ENCODE measurements at regions not wholly inside any gene's neighbourhood (a gene's known extent, or its start where the extent isn't known, plus 50 kb on each side); places are given as distances from the start of the nearest gene placed in this dataset.

DNA sequence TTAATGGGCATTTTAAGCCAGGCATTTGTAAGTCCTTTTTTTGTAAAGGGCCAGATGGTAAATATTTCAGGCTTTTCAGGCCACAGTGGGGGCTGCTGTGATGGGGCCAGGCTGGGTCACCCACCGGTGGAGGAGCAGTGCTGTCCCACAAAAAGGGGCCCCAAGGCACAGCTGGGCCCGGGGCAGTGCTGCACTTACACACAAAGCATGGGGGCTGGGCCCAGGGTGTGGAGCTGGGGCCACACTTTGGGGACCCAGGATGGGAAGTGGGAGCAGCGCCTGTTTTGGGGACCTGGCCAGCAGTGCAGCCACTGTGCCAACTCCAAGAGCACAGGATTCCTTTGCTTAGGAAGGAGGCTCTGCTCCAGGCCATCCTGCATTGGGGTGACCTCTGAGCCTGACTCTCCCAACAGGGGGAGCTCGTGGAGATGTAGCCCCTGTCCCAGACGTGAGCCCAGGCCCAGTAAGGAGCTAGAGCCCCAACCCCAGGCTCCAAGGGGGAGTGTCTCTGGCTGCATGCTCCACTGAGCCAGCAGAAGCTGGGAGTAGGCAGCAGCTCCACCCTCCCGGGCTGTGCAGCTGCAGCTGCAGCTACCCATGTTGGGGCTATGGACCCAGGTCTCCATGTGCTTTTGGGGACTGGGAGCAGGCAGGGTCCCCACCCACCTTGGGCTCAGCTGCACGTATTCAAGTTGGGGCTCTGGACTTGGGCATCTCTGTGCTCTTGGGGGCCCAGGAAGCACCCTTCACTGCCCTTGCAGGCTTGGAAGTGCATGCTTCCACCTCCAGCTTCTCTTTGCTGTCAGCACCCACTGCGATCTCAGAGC lies 1036.5 kb upstream of the CNTNAP5 start:
- FAIRE-seq (no peak), DNase-seq (ENCODE audit: insufficient read length, low spot score) (no peak)

DNA sequence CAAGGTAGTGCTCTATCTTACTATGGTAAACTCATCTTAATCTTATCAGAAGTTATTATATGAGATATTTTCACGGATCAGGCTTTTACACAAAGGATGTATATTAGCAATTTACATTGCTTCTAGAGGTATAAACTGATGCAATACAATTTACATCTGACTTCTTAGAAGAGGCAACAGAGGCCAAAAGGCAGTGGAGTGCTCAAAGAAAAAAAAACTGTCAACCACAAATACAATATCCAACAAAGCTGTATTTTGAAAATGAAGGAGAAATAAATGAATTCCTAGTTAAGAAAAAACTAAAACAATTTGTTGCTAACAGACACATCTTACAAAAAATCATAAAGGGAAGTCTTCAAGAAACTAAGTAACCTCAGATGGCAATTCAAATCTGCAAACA lies 1031.5 kb upstream of the CNTNAP5 start:
- no peak for DNase-seq (ENCODE audit: insufficient read length, low spot score)
- FAIRE-seq: no peak

DNA sequence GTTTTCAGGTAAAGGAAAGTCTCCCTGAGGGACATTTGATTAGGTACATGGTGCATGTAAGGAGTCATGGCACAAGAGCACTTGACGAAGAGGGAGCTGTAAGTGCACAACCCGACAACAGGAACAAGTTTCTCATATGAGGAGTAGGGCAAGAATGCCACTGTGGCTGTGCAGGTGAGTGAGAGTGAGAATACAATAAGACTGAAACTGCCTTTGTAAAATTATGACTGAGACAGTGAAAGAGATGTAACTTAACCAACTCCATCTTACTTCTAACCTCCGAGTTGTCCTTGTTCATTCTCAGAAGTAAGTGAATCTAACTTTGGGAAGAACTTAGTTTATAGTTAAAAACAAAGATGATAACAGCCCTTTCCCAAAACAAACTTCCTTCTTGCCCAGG lies 1025.8 kb upstream of the CNTNAP5 start:
- no peak for DNase-seq (ENCODE audit: insufficient read length, low spot score)
- FAIRE-seq: no peak

DNA sequence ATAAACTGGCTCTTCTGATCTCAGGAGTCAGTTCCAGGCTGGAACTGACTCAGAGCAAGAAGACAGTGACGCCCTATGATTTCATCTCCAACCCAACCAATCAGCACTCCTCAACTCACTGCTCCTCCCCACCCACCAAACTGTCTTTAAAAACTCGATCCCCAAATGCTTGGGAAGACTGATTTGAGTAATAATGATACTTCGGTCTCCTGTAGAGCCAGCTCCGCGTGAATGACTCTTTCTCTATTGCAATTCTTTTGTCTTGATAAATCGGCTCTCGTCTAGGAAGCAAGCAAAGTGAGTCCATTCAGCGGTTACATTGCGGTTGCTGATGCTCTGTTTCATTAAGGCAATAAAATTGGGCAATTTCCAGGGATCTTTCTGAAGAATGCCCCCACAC lies 1025.3 kb upstream of the CNTNAP5 start:
- FAIRE-seq: no peak
- no peak for DNase-seq (ENCODE audit: insufficient read length, low spot score)

DNA sequence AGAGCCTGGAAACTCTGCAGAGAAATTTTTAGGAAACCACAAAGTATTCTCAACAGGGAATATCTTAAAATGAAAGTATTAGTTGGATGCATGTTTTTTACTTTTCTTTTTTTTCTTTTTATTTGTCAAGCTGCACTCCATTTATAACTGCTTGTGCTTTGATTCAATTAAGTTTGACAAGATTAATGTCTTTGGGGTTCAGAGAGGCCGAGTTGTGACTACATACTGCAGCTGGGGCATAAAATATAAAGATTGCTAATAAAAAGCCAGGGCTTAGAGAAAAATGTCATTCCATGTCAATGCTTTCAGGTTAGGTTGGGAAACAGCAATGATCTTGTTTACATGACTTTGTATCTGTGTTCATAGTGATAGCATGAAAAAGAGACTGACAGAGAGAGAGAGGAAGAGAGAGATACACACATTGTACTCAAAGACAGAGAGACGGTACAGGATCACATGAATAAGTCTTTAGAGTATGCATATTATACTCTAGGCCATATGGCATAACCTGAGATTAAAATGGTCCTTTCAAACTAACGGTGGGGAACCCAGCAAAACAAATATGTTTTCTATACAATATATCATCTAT lies 1022.3 kb upstream of the CNTNAP5 start:
- FAIRE-seq (no peak), DNase-seq (ENCODE audit: insufficient read length, low spot score) (no peak)

DNA sequence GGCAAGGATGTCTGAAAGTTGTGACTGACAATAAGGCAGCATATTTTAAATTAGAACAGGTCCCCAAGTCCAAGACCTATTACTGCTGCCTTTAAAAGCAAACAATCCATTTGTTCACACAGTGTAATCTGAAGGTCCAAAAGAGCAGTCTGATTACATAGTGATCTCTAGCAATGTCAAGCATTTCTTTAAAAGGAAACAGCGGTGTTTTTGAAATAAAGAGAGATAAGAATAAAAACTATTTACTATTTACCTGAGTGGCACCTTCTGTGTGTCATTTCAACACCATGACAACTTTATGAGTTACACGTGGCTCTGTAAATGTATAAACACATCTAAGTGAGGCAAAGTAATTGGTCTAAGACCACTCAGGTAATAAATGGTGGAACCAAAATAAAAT lies 1009.9 kb upstream of the CNTNAP5 start:
- FAIRE-seq (no peak), DNase-seq (ENCODE audit: insufficient read length, low spot score) (no peak)

DNA sequence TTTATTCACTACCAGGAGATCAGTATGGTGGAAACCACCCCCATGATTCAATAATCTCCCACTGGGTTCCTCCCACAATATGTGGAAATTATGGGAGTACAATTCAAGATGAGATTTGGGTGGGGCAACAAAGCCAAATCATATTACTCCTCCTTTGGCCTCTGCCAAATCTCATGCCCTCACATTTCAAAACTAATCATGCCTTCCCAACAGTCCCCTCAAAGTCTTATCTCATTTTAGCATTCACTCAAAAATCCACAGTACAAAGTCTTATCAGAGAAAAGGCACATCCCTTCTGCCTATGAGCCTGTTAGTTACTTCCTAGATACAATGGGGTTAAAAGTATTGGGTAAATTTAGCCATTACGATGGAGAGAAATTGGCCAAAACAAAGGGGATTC lies 989.5 kb upstream of the CNTNAP5 start:
- FAIRE-seq (no peak), DNase-seq (ENCODE audit: insufficient read length, low spot score) (no peak)

DNA sequence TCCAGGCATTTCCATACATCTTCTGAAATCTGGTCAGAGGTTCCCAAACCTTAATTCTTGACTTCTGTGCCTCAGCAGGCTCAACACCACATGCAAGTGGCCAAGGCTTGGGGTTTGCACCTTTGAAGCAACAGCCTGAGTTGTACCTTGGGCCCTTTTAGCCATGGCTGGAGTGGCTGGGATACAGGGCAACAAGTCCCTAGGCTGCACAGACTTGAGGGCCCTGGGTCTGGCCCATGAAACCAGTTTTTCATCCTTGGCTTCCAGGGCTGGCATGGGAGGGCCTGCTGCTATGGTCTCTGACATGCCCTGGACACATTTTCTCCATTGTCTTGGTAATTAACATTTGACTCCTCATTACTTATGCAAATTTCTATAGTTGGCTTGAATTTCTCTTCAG lies 988.8 kb upstream of the CNTNAP5 start:
- DNase-seq (ENCODE audit: insufficient read length, low spot score): no peak
- no peak for FAIRE-seq

DNA sequence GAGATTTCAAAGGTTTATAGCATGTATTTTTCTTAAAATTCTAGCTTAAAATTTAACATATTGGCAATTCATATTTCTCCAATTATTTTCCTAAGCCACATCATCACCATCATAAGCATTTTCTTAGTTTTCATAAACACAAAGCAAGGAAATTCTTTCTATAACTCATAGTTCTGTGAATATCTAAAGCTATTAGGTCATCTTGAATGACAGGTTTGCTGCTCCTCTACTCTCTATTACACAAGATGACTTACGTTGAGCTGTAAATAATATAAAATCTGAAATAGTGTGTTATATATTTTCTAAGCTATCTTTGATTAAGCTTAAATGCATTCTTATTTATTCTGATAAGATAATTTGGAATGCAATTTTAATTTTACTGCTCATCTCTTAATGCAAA lies 984.6 kb upstream of the CNTNAP5 start:
- DNase-seq (ENCODE audit: insufficient read length, low spot score): no peak
- no peak for FAIRE-seq

DNA sequence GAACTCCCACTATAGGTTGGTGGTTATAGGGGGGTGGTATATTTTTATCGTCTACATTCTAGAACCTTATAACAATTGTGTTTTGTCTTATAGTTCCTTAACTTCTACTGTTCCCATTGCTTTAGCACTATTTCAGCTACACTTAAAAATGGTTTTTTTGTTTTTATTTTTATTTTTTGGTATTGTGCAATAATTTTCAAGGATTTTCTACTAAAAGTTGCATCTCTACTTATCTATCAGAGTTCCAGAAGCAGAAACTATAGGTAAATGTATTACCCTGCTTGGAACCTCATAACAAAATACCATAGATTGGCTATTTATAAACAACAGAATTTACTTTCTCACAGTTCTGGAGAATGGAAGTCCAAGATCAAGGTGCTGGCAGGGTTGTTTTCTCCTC lies 981.6 kb upstream of the CNTNAP5 start:
- FAIRE-seq (no peak), DNase-seq (ENCODE audit: insufficient read length, low spot score) (no peak)

DNA sequence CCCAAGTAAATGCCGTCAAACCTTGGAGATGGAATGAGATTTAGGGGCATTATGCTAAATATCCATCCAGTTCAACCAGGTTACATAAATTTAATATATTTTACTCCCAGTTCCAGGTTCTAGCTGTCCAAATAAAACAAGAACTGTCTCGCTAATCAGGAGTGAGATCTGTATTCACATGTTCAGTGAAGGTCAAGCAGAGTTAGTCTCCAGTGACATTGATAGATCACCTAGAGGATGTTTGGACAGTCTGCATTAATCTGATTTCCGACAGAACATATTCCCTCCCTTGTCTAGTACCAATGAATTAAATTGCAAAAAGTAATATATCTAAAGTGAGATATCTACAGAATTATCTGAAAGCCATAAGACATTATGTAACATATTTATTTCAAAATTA lies 979.4 kb upstream of the CNTNAP5 start:
- DNase-seq (ENCODE audit: insufficient read length, low spot score) (no peak), FAIRE-seq (no peak)

DNA sequence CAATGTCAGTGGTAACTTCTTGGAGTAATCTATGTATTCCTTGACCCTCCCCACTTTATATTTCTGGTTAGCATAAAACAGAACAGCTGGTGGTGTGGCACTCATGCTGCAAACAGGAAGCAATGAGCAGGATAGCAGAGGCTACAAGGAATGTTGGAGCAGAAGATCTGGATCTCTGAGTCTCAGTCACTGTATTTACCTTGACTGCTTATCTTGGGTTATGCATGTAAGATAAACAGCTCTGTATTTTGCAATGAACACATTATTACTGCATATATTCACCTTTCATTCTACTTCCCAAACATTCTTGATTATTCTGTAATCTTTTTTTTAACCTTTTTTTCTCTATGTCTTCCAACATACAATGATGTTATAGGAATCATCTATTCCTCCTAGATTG lies 977.9 kb upstream of the CNTNAP5 start:
- FAIRE-seq (no peak), DNase-seq (ENCODE audit: insufficient read length, low spot score) (no peak)

DNA sequence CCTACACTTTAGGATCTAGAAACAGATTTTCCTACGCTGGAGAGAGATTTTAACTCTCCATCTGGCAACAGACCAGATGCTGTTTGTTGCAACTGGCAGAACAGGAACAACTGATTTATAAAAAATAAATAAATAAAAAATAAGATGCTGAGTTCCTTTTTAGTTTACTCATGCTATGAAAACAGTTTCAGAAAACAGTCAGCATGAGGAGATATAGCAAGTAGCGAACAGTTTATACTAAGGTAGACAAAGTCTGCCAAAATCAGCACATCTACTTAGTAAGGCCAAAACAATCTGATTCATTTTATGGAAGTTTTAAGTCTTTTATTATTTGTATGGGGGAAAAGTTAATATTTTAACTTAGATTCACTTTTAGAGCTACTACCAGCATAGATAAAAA lies 974.0 kb upstream of the CNTNAP5 start:
- FAIRE-seq (no peak), DNase-seq (ENCODE audit: insufficient read length, low spot score) (no peak)

DNA sequence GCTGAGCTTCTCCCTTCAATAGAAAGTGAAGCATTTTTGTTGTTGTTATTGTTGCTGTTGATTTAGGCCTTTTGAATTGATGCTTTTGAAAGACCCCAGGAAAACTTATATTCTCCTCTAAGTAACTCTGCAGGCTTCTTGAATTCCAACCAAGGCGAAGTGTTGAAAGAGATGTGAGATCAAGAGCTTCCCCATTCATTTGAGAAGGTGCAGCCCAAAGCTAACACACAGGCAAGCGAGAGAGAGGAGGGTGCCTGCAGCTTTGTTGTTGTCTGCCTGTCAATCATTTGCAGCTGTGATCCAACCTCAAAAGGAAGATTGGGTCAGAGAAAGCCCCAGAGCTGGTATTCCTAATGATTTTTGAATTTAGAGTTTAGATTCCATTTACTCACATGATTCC lies 963.6 kb upstream of the CNTNAP5 start:
- FAIRE-seq (no peak), DNase-seq (ENCODE audit: insufficient read length, low spot score) (no peak)

DNA sequence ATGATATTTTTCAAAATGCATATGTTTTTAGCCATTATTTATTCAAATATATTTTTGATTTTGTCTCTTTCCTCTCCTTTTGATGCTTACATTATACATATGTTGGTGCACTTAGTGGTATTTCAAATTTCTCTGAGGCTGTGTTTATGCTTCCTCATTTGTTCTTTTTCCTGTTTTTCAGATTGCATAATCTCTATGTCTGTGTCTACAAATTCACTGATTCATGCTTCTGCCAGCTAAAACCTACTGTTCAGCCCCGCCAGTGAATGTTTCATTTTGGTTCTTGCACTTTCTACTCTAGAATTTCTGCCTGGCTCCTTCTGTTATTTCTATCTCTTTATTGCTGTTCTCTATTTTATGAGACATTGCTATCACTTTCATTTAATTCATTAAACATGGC lies 951.7 kb upstream of the CNTNAP5 start:
- DNase-seq (ENCODE audit: insufficient read length, low spot score) (no peak), FAIRE-seq (no peak)

DNA sequence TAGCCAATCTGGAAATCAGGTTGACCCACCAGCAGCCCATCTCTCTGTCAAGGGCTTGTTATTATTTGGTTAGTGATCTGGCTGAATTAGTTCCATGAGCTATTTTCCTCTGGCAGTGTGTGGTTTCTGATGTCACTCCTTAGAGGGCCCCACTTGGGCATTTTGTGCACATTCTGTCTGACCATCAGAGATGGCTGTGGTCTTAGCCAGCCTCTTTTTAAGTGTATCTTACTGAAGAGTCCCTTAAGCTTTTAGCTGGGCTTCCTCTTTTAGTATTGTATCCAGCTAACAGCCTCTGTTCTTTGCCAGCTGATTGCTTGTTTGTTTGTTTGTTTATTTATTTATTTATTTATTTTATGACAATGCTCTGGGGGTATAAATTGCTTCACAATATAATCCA lies 951.1 kb upstream of the CNTNAP5 start:
- FAIRE-seq: no peak
- DNase-seq (ENCODE audit: insufficient read length, low spot score): no peak

DNA sequence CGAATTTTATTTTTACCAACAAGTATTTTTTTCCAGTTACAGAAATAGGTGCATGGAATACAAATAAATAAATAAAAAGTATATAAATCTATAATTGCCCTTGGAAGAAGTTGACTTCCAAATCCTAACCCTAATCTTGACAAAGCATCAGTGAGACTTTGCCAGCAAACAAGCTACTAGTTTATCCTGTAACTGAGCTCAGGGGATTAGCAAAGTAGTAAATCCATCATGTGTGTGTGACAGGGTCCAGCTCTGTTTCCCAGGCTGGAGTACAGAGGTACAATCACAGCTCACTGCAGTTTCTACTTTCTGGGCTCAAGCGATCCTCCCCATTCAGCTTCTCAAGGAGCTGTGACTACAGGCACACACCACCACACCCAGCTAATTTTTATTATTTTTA lies 948.0 kb upstream of the CNTNAP5 start:
- FAIRE-seq: no peak
- DNase-seq (ENCODE audit: insufficient read length, low spot score): no peak

DNA sequence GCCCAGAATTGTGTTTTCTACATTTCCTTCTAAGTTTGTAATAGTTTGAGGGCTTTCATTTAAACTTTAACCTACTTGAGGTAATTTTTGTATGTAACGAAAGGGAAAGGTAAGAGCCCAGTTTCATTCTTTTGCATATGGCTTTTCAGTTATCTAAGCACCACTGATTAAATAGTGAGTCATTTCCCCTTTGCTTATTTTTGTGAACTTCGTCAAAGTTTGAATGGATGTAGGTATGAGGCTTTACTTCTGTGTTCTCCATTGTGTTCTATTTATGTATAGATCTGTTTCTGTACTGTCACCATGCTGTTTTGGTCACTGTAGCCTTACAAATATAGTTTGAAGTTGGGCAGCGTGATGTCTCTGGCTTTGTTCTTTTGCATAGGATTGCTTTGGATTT lies 944.8 kb upstream of the CNTNAP5 start:
- FAIRE-seq: no peak
- DNase-seq (ENCODE audit: insufficient read length, low spot score): no peak

DNA sequence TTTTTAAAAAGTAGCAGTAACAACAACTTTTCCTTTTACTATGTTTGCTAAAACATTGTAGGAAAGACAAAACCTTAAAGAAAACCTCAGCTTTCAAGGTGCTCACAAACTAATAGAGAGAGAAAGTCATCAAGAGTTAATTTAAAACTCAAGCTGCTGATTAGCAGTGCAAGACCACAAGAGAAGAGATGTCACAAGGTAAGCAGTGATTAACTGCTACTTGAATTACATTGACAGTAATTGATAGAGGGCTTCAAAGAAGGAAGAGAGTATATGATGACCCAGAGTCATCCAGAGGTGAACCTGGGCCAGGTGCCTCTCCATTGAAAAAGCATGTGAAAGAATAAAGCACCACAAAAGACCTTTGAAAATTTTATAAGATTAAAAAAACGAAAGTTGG lies 939.6 kb upstream of the CNTNAP5 start:
- FAIRE-seq: no peak
- DNase-seq (ENCODE audit: insufficient read length, low spot score): no peak

DNA sequence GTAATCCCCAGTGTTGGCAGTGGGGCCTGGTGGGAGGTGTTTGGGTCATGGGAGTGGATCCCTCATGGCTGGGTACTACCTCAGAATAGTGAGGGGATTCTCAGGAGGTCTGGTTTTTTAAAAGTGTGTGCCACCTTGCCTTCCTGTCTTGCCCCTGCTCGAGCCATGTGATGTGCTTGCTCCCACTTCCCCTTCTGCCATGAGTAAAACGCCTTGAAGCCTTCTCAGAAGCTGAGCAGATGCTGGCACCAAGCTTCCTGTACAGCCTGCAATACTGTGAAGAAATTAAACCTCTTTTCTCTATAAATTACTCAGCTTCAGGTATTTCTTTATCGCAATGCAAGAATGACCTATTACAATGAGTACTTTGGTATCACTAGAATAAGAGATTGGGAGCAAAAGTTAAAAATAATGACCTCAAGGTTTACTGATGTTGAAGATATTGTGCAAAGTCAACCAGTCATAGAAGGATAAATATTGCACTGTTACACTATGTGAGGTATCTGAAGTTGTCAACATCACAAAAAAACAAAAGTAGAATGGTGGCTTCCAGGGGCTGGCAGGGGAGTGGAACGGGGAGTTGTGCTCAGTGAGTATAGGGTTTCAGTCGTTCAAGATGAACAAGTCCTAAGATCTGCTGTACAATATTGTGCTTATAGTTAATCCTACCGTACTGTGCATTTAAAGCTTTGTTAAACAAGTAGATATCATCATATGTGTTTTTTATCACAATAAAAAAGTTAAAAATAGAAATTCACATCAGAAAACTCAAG lies 938.3 kb upstream of the CNTNAP5 start:
- DNase-seq (ENCODE audit: insufficient read length, low spot score) (no peak), FAIRE-seq (no peak)

DNA sequence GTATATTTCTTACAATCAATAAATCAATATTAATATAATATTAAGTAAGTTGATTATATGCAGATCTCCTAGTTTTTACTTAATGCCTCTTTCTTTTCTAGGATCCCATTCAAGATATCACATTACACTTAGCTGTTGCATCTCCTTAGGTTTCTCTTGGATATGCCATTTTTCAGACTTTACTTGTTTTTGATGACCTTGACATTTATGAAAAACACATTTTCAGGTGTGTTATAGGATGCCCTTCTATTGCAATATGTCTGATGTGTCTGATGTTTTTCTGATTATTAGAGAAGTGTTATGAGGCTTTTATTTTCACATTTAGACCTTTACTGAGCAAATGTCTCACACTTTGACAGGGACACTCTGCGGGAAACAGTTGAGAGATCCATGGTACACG lies 933.6 kb upstream of the CNTNAP5 start:
- FAIRE-seq (no peak), DNase-seq (ENCODE audit: insufficient read length, low spot score) (no peak)

DNA sequence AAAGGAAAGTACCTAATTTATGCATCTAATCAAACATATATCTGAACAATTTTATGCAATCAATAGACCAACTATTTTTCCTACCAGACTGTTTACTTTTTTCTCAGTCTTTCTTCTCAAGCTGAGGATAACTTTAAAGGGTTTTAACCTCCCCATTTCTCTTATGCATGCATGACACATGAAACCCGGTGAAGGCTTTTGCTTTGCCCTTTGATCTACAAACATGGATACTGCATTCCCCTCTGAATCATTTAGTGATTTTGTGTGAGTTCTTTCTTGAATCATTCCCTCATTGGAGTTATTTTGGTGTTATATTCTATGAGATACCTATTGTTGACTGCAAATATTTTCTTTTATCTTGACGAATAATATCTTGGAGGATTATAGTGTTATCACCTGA lies 931.9 kb upstream of the CNTNAP5 start:
- FAIRE-seq (no peak), DNase-seq (ENCODE audit: insufficient read length, low spot score) (no peak)
